CD14-positive monocyte (primary cell): ENCODE measurements at regions not wholly inside any gene's neighbourhood (a gene's known extent, or its start where the extent isn't known, plus 50 kb on each side); places are given as distances from the start of the nearest gene placed in this dataset.

Experiments used
- DNase-seq, 3 donors: peaks; one replicate each; pipeline ENCODE4 v3.0.0-alpha.2; 2011 to 2022
- H2AFZ ChIP-seq: 2 replicates; pipeline ENCODE4 v1.6.0; 2012; ENCODE audit warnings: mild to moderate bottlenecking, low read depth, low read length, inconsistent platforms; ENCODE audit not compliant: insufficient read depth, poor library complexity, severe bottlenecking
- H3K27ac ChIP-seq, 2 donors: 1 replicate in 1 of 2; 2 replicates in 1 of 2; pipeline ENCODE4 v1.5.1; 2012 to 2013; ENCODE audit warnings: low read length in 2 of 2, control low read depth in 1 of 2, inconsistent platforms in 1 of 2, low read depth in 1 of 2, mild to moderate bottlenecking in 1 of 2
- H3K27me3 ChIP-seq, 2 donors: one replicate each; pipeline versions ENCODE4 v1.6.0 to v1.6.1; 2011 to 2013; ENCODE audit warnings: low read length in 2 of 2; ENCODE audit not compliant: control insufficient read depth in 2 of 2, insufficient read depth in 2 of 2
- H3K36me3 ChIP-seq, 2 donors: replicated peaks in 1 of 2; 1 replicate in 1 of 2; 2 replicates in 1 of 2; pipeline versions ENCODE4 v1.5.1 to v1.6.1; 2012 to 2013; ENCODE audit warnings: low read length in 2 of 2, control low read depth in 1 of 2, inconsistent platforms in 1 of 2, mild to moderate bottlenecking in 1 of 2; ENCODE audit not compliant: insufficient read depth in 2 of 2, control insufficient read depth in 1 of 2
- H3K4me1 ChIP-seq, 2 donors: 1 replicate in 1 of 2; 2 replicates in 1 of 2; pipeline versions ENCODE4 v1.5.1 to v1.6.1; 2012 to 2013; ENCODE audit warnings: low read length in 2 of 2, control low read depth in 1 of 2, inconsistent platforms in 1 of 2, mild to moderate bottlenecking in 1 of 2, moderate library complexity in 1 of 2; ENCODE audit not compliant: insufficient read depth in 2 of 2, control insufficient read depth in 1 of 2
- H3K4me2 ChIP-seq: replicated peaks from 2 replicates; pipeline ENCODE3; 2012; ENCODE audit warnings: low read length, moderate library complexity, mild to moderate bottlenecking; ENCODE audit not compliant: poor library complexity, severe bottlenecking; ENCODE audit errors: extremely low read depth
- H3K4me3 ChIP-seq, 3 experiments: fragments of 200-600 bp in 1 of 3; sonication (generic) in 1 of 3; replicated peaks in 1 of 3; 1 replicate in 2 of 3; 2 replicates in 1 of 3; pipeline ENCODE4 v1.5.1; 2011 to 2013; ENCODE audit warnings: low read length in 3 of 3, mild to moderate bottlenecking in 3 of 3, control low read depth in 2 of 3, low read depth in 2 of 3, inconsistent platforms in 1 of 3, moderate library complexity in 1 of 3
- H3K79me2 ChIP-seq: 2 replicates; pipeline ENCODE4 v1.6.0; 2012; ENCODE audit warnings: mild to moderate bottlenecking, control low read depth, inconsistent platforms, low read length, moderate library complexity; ENCODE audit not compliant: insufficient read depth
- H3K9ac ChIP-seq: 2 replicates; pipeline ENCODE4 v1.6.0; 2017; ENCODE audit warnings: low read length, mild to moderate bottlenecking; ENCODE audit not compliant: insufficient read depth, poor library complexity, severe bottlenecking
- H3K9me3 ChIP-seq, 2 donors: replicated peaks in 1 of 2; 1 replicate in 1 of 2; 2 replicates in 1 of 2; pipeline versions ENCODE4 v1.5.1 to v1.6.1; 2012 to 2013; ENCODE audit warnings: low read length in 2 of 2, control low read depth in 1 of 2; ENCODE audit not compliant: control insufficient read depth in 1 of 2, insufficient read depth in 1 of 2
- H4K20me1 ChIP-seq: 2 replicates; pipeline ENCODE4 v1.6.0; 2012; ENCODE audit warnings: mild to moderate bottlenecking, low read length, control low read depth, moderate library complexity; ENCODE audit not compliant: insufficient read depth
- H3K27ac Mint-ChIP-seq, 7 donors: one replicate each; pipeline ENCODE4 v1.8.0; 2020; ENCODE audit warnings: mild to moderate bottlenecking in 7 of 7, mixed read lengths in 7 of 7, moderate library complexity in 6 of 7, inconsistent platforms in 2 of 7
- H3K27me3 Mint-ChIP-seq, 3 donors: one replicate each; pipeline ENCODE4 v1.8.0; 2021 to 2022; ENCODE audit warnings: low read depth in 3 of 3, mild to moderate bottlenecking in 3 of 3, mixed read lengths in 3 of 3, moderate library complexity in 3 of 3, inconsistent platforms in 1 of 3
- H3K36me3 Mint-ChIP-seq, 2 donors: one replicate each; pipeline ENCODE4 v1.8.0; 2020; ENCODE audit warnings: mixed read lengths in 2 of 2, inconsistent platforms in 1 of 2, mild to moderate bottlenecking in 1 of 2
- H3K4me1 Mint-ChIP-seq: one replicate; pipeline ENCODE4 v1.8.0; 2020; ENCODE audit warnings: mild to moderate bottlenecking, mixed read lengths
- H3K4me3 Mint-ChIP-seq, 2 donors: one replicate each; pipeline ENCODE4 v1.8.0; 2020; ENCODE audit warnings: mild to moderate bottlenecking in 2 of 2, mixed read lengths in 2 of 2, moderate library complexity in 1 of 2
- H3K9me3 Mint-ChIP-seq, 7 donors: one replicate each; pipeline ENCODE4 v1.8.0; 2020 to 2022; ENCODE audit warnings: mixed read lengths in 7 of 7, mild to moderate bottlenecking in 6 of 7, moderate library complexity in 6 of 7, inconsistent platforms in 2 of 7
- WGBS: methylation state at CpG from one replicate; pipeline ENCODE4 v1.1.5; 2013; ENCODE audit warnings: missing lambda C conversion rate; ENCODE audit not compliant: insufficient coverage; 5-methylcytosine and 5-hydroxymethylcytosine counted together
- intact Hi-C, 2 donors: fragments of 100-400 bp; cut with micrococcal nuclease; formaldehyde crosslinking; loops; one replicate each; pipeline versions ENCODE4 v1.15.0 to v1.15.1; 2023
- TF ChIP-seq, protein P1 (sequence below): fragments of 200-600 bp; IDR thresholded peaks from one replicate; pipeline ENCODE4 v1.8.0; 2022; ENCODE audit warnings: antibody characterized with exemption, mild to moderate bottlenecking

DNA sequence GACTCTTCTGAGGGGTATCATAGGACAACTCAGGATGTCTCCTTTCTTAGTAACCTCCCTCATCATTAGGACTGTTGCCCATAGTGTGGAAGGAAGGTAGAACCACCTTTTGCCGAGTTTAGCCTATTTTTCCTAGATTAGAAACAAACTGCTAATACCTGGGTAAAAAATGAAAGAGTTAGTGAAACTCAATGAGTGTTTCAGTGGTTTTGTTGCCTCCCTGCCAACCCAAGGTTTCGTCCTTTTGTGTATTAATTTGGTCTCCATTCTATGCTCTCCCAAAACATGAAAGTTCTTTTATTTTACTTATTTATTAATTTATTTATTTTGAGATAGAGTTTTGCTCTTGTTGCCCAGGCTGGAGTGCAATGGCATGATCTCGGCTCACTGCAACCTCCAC lies 174.9 kb upstream of the KCNJ16 start:
- Histone ChIP-seq H3K9me3 (no peaks in the 10 kb centered on the region), H3K79me2 (no peaks in the 10 kb centered on the region), H4K20me1 (no peaks in the 10 kb centered on the region), H3K4me3 (no peak overlapping the region), H3K27me3 (no peaks in the 10 kb centered on the region), H3K4me2 (no peak overlapping the region), H3K27ac (no peak overlapping the region), H3K4me1 (no peaks in the 10 kb centered on the region), H3K9ac (no peak overlapping the region), H2AFZ (no peak overlapping the region), H3K36me3 (no peaks in the 10 kb centered on the region)
- no peaks in the 10 kb centered on the region for H3K36me3 Mint-ChIP-seq
- no peaks in the 10 kb centered on the region for H3K4me1 Mint-ChIP-seq
- no peak overlapping the region for H3K4me3 Mint-ChIP-seq
- intact Hi-C loops: no loop called here
- H3K27me3 Mint-ChIP-seq: peaks cover 0 to 2% (median 2%) of the 10 kb centered on the region in 3 donors
- no peak overlapping the region for H3K27ac Mint-ChIP-seq
- TF ChIP-seq, protein P1, sequence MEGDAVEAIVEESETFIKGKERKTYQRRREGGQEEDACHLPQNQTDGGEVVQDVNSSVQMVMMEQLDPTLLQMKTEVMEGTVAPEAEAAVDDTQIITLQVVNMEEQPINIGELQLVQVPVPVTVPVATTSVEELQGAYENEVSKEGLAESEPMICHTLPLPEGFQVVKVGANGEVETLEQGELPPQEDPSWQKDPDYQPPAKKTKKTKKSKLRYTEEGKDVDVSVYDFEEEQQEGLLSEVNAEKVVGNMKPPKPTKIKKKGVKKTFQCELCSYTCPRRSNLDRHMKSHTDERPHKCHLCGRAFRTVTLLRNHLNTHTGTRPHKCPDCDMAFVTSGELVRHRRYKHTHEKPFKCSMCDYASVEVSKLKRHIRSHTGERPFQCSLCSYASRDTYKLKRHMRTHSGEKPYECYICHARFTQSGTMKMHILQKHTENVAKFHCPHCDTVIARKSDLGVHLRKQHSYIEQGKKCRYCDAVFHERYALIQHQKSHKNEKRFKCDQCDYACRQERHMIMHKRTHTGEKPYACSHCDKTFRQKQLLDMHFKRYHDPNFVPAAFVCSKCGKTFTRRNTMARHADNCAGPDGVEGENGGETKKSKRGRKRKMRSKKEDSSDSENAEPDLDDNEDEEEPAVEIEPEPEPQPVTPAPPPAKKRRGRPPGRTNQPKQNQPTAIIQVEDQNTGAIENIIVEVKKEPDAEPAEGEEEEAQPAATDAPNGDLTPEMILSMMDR: no peak
- peaks cover 0 to 13% (median 2%) of the 10 kb centered on the region in 7 donors for H3K9me3 Mint-ChIP-seq
- DNase-seq: no peak
- WGBS: 100% methylated on average over 1 of the region's 3 CpGs

DNA sequence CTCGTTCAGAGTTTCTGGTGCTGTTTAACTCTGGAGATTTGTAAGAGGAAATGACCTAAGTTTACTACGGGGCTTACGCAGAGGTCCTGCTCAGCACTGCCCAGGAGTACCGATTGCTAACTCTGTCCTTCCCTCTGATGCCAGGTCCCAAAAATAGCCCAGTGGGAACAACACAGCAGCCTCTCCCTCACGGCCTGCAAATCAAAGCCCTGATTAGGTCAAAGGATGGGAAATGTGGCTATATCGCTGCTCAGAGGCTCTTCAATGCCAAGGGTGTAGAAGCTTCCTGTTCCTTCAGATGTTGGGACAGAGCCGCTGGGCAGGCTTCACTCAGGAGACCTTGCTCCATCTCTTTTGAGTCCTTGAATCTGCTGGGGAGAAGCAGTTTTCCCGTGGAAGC lies 174.2 kb upstream of the KCNJ16 start:
- no peaks in the 10 kb centered on the region for H3K36me3 ChIP-seq
- Mint-ChIP-seq H3K27ac (no peak overlapping the region), H3K27me3 (peaks cover 0 to 2% (median 2%) of the 10 kb centered on the region in 3 donors), H3K36me3 (no peaks in the 10 kb centered on the region), H3K4me3 (no peak overlapping the region), H3K4me1 (no peaks in the 10 kb centered on the region), H3K9me3 (peaks cover 0 to 15% (median 1%) of the 10 kb centered on the region in 7 donors)
- H3K27me3 ChIP-seq: no peaks in the 10 kb centered on the region
- WGBS: 87% methylated on average over 4 of the region's 8 CpGs
- no peaks in the 10 kb centered on the region for H3K4me1 ChIP-seq
- no peaks in the 10 kb centered on the region for H3K79me2 ChIP-seq
- no peaks in the 10 kb centered on the region for H4K20me1 ChIP-seq
- H2AFZ ChIP-seq: no peak overlapping the region
- H3K9ac ChIP-seq: no peak overlapping the region
- intact Hi-C loops: no loop called here
- TF ChIP-seq, protein P1: no peak
- no peak overlapping the region for H3K4me2 ChIP-seq
- no peak for DNase-seq
- H3K27ac ChIP-seq: no peak overlapping the region
- no peak overlapping the region for H3K4me3 ChIP-seq
- H3K9me3 ChIP-seq: no peaks in the 10 kb centered on the region
